GM19193 (cell line): ENCODE measurements at regions not wholly inside any gene's neighbourhood (a gene's known extent, or its start where the extent isn't known, plus 50 kb on each side); places are given as distances from the start of the nearest gene placed in this dataset.

ENCODE experiments used
- POLR2A ChIP-seq: IDR thresholded peaks from 4 replicates; pipeline ENCODE4 v1.6.1; 2011; ENCODE audit not compliant: insufficient read depth, insufficient read length; ENCODE audit errors: extremely low read depth

DNA sequence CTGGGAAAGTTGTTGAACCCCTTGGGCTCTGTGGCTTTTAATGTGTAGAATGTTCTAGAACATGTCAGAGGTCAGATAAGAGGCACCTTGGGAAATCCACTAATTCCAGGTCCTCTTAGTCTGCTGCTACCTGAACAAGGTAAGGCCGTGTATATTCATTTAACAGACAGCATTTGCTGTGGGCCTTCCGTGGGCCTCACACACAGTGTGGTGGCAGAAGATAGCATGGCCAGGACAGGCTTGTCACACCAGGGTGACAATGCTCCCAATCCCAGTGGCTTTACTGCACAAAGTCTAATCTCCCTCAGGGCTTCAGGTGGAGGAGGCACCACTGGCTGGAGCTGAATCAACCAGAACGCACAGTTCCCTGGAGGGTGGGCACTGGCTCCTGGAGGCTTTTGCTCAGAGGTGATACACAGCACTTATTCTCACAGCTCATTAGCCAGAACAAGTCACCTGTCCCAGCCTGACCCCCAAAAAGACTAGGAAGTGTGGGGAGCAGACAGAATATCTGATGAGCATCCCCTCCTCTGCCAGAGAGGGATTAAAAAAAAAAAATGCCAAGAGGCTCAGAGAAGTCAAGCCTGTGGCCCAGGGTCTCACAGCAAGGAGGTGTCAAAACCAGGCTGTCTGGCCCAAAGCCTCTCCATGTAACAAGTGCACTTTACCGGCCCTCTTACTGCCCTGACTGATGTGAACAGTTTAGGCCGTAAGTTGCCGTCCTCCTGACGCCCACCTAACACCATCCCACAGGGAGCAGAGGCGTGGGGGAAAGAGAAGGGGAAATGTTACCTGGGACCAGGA is 216.9 kb upstream of the RAB6C start:
- TF ChIP-seq POLR2A, result no peak

GRCh38 chr2:129763190-129763846 is 216.1 kb upstream of the RAB6C start:
- no peak for TF ChIP-seq POLR2A

- no peak for TF ChIP-seq POLR2A
Observed at GRCh38 chr2:129763966-129764365, 215.5 kb upstream of the RAB6C start.

DNA sequence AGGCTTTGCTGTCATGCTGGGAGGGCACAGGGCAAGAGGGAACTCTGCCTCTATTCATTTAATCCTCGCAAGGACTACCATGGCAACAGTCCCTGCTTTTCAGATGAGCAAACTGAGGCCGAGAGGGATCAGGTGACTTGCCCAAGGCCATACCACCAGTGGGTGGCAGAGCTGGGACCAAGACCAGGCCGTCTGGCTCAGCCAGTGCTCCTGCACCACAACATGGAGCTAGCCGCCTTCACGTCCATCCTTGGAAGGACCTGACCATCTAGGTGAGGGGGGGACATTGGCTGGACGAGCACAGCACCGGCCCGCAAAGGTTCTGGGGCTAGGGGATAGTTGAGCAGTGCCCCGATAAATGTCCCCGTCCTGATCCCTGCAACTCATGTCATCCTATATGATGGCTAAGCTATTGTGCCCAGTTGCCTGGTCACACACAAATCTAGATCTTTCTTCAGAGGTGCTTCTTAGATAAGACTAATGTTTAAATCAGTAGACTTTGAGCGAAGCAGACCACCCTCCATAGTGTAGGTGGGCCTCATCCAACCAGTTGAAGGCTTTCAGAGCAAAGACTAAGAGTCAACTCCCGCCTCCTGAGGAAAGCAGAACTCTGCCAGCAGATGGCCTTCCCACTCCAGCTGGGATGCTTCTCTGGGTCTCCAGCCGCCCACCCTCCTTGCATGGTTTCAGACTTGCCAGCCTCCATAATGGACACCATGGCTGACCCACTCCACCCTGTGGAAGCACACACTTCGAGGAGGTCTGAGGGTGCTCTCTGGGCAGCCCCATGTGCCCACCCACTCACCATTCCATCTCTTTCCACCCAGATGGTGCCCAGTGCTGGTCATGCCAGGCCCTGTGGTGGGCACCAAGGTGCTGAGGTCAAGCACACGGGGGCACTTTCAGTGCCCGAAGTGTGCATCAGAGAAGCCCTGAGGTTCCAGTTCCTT is 214.8 kb upstream of the RAB6C start:
- TF ChIP-seq POLR2A, result no peak

DNA sequence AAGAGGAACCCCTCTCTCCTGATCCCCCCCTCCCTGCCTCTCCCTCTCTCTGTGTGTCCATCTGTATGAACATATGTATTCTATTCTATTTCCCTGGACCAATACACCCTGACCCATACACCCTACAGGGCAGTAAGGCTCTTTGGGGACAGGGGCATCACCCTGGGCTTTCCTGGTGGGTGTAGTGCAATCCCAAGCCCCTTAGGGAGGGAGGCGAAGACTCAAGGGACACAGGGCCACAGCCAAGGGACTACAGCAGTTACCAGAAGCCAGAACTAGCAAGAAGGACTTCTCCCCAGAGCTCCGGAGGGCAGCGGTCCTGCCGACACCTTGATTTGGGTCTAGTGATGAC is 214.2 kb upstream of the RAB6C start:
- no peak for TF ChIP-seq POLR2A

- TF ChIP-seq POLR2A, result no peak
Observed at GRCh38 chr2:129765678-129766351, 213.7 kb upstream of the RAB6C start.

DNA sequence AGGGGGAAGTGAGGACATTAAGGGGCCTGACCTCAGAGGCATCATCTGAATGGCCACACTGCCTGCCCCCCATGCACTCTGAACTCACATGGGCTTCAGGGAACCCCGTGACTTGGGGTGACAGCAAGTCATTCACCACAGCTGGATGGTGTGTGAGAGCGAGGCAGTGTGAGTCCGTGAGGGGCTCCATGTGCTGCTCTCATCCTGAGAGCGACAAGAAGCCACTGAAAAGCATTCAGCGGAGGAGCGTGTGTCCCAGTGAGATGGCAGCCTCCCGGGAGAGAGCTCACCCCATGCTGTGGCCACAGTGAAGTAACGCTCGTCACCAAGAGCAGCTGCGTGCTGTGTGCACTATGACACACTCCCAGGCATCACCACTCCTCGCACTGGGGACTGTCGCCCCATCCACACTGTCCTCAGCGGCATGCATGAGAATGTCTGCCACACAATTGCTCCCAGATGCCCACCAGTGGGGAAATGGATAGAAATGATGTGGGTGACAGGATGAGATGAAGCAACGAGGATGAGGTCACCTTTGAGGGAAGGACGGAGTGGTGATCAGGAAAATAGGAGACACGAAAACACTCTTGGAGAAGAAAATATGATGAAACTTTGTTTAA is 213.0 kb upstream of the RAB6C start:
- no peak for TF ChIP-seq POLR2A

DNA sequence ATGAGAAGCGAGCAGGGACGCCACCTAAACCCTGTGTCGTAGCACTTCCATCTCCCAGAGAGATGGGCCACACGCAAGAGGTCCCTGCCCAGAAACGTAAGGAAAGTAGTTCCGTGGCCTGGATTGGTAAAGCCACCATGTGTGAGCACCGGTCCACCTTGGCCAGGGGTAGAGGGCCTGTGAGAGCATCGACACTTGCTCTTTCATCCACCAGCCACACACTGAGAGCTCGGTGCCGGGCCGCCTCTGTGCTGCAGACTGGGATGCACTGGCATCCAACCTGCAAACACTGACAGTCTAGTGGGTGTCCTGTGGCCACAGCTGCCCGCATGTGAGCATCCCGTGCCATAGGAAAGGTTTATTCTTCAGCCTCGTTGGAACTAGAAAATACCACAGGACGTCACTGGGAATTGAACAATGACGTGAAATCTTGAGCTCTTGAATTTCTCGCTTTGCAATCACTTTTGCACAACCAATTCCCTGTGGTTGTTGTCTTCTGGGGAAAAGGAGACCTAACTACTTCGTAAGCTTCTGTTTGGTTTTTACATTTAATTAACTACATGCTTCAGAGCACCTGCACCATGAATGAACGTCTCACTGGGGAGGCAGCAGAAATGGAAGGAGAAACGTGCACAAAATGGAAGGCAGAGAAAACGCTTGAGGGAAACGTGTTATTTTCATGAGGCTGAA is 212.0 kb upstream of the RAB6C start:
- TF ChIP-seq POLR2A, result no peak

GRCh38 chr2:129768036-129768386 is 211.5 kb upstream of the RAB6C start:
- TF ChIP-seq POLR2A, result no peak

DNA sequence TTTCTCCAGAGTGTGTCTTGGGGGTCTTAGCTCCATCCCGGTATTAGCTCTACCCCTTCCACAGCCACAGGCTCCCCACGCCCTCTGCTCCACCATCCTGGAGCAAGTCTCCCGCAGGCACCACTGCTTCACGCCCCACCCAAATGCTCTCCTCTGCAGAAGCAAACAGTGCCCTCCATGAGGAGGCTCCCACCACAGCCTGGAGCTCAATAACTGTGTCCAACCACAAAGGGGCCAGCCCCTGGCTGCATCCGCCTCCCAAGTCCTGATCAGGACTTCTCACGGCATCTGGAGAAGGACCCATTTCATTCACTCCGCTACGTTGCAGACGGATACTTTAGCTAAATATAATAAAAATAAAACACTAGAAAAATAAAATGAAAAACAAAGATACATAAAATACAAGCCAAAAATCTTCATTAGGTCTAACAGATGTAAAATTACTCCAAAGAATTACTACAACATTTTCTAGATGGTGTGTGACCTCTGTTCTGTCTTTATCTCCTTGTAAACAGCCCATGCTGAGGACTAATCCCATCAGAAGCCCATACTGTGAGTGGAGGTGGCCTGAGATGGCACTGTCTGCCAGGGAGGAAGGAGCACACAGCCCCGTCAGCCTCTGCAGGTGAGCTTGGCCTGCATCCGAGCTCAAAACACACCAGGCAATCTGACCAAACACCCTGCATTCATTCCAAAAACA is 210.8 kb upstream of the RAB6C start:
- no peak for TF ChIP-seq POLR2A

DNA sequence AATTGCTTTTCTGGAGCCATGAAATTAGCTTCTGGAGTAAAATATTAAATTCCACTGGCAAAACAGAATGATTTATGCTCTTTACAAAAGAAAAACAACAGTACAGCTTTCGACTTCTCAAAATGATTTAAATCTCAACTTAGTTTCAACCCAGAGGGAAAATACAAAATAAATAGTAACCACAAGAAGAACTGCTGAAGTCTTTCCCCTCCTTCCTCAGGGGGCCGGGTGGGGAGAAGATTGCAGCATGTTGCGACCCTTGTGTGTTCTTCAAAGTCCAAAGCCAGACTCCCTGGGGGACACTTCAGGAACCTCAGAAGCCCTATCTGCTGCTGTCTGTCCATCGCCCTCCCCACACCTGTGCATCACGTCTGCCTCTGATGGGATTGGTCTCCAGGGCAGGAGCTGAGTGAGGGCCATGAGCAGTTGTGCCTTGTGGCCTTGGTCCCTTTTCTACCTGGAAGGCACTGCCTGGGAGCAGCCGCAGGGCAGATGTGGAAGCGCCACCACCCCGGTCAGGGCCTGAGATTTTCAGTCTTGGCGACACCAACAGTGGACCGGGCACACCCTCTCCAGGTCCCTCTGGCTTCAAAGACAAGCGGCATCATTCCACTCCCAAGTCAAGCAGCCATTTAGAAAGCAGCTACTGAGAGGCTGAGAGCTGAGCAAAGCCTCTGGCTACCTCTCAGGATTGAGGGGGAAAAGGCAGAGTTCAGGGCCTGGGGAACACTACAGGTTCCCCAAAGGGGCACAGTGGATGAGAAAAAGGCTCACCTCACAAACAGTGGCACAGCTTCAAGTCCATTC is 210.1 kb upstream of the RAB6C start:
- TF ChIP-seq POLR2A, result no peak

DNA sequence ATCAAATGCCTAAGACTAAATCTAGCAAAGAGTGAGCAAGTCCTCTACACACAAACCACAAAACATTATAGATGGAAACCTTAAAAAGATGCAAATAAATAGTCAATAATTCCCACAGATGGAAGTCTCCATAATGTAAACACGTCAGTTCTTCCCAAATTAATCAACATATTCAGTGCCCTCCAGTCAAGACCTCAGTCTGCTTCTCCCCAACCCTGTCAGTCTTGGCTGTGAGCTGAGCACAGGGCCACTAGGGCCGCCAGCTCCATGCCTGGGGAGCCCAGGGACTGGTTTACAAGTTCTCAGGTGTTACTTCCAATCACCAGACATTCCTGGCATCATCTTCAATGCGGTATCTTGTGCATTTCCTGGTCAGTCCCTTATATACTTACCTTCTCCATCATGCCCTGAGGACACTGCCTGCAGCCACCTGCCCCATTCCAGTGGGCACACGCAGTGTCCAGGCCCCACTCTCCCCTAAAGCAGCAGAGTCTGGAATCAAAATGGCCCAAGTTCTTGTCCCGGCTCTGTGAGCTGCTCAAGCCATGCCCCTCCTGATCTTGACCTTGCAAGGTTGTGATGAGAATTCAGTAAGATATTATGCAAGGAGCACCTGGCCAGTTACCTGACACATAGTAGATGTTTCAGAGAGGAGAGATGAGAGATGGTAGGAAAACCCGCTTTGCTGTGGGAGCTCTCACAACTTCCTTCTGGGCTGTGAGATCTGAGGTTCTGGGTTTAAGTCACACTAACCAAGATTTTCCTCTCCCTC is 207.9 kb upstream of the RAB6C start:
- TF ChIP-seq POLR2A, result no peak
